Muscle of arm (tissue), 1 donor: ENCODE measurements at regions not wholly inside any gene's neighbourhood (a gene's known extent, or its start where the extent isn't known, plus 50 kb on each side); places are given as distances from the start of the nearest gene placed in this dataset.

Experiments
- DNase-seq: peaks from one replicate; pipeline ENCODE4 v3.0.0-alpha.2; 2013

DNA sequence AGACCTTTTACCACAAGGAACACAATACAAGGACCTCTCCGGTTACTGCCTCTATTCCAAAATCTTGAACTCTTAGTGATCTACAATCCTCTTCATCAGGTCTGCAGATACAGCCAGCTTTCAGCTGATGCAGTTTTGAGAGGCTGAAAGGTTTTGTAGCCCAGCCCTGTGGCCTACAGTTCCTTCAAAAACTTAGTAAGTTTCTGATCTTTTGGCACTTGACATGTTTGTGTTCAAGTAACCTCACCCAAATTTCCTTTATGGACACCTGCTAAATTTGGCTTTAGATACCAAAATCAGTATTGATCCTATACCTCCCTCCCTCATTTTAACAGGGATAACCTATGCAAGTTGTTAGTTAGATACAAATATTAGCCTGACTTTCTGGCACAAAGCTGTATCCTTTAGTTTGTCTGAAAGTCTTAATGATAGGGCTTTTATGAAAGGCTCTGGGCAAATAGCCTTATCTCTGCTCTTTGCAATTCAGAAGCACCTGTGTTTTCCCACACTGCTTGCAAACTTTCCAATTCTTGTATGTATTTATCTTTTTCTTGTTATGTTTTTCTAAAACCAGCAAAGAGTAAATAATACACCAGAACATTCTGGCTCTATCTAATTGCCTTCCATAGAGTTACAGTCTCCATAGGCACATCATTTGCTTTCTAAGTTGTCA, 650.5 kb upstream of the KLHL29 start:
- no peak for DNase-seq

GRCh38 chr2:22737144-22737543, 647.8 kb upstream of the KLHL29 start:
- no peak for DNase-seq

DNA sequence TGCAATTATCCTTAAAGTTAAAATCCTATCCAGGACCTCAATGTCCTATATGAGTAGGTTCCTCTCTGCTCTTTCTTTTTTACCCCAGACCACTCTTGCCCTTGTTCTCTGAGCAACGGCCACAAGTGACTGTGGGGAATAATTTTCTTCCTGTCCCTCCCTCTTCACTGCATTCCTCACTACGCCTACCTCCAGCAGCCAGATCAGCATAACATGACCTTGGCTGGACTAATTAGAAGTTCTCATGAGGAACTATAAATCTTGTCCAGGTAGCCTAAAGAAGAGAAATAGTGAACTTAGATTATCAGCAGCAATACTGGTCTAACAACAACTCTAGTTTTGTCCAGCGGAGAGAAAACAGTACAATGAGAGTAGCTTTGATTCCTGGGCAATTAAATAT, 643.8 kb upstream of the KLHL29 start:
- no peak for DNase-seq

- DNase-seq: no peak
These were observed 636.1 kb upstream of the KLHL29 start for GRCh38 chr2:22748909-22749308.

DNA sequence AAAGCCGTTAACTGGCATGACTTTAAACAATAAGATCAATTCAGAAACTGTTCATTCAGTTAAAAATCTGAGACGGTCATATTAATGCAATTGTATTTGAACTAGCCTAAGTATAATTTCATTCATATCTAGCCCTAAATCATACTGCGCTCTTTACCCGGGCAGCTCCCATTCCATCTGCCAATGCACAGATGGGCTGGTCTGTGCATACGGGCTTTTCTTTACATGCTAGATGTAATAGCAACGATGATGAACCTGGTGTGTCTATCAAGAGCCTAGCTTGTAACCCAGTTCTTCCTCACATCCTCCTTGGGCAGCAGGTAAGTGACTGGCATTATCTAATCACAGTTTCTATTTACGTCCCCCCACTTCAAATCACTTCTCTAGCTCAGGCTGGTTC, 631.5 kb upstream of the KLHL29 start:
- no peak for DNase-seq

DNA sequence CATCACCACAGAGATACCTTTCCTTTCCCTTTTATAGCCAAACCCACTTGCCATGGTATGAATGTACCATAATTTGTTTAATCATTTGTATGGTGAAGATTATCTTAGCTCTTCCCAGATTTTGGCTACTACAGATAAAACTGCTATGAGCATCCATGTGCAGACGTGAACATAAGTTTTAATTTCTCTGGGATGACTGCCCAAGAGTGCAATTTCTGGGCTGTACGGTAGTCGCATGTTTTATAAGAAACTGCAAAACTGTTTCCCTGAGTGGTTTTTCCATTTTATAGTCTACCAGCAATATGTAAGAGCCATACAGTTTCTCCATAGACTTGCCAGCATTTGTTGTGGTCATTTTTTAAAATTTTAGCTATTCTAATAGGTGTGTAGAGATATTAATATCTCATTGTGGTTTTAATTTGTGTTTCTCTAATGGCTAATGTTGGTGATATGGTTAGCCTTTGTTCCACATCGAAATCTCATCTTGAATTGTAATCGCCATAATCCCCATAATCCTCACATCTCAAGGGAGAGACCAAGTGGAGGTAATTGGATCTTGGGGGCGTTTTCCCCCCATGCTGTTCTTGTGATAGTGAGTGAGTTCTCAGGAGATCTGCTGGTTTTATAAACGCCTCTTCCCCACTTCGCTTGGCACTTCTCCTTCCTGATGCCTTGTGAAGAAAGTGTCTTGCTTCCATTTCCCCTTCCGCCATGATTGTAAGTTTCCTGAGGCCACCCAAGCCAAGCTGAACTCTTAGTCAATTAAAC, 628.5 kb upstream of the KLHL29 start:
- DNase-seq: no peak

GRCh38 chr2:22769497-22769896, 615.5 kb upstream of the KLHL29 start:
- no peak for DNase-seq

- no peak for DNase-seq
These were observed 600.4 kb upstream of the KLHL29 start for GRCh38 chr2:22784566-22784965.

DNA sequence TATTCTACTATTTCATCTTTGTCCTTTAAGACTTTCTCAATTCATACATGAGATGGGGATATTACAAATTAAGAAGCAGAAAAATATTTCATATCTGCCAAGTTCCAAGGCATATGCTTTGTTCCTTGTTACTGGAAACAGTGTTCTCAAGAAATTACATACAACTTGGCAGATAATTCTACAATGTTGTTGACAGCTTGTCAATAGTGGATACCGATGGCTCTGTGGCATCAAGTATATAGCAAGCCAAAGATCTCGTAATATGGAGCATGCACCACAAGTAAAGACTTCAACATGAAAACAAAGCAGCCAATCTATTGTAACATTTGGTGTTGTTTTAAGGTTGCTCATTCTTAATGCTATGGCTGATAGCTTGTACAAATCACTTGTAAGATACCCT, 598.2 kb upstream of the KLHL29 start:
- DNase-seq: no peak

- DNase-seq: no peak
These were observed 597.2 kb upstream of the KLHL29 start for GRCh38 chr2:22787745-22788144.

DNA sequence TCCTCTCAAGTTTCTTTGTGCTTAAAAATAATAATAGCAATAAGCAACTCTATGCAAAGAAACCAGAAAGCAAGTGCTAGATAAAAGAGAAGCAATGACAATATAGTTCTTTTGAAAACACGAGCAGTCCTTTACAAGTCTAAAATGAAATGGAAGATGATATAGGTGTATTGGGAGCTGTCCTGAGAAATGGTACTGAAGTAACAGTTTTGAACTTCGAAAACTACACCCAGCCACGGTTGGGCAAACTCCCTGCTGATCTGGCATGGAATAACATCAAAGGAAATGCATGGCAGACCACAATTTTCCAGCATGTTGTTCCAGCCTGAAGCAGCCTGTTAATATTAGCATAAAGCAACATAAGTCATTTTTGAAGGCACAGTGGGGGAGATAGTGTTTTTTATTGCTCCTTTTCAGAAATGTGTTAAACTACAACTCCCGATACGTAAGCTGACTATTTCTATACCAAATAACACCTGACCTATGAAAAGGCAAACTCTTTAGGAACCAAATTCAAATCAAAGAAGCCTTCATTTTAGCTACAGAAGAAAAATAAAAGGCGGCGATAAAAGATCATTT, 596.1 kb upstream of the KLHL29 start:
- no peak for DNase-seq

DNA sequence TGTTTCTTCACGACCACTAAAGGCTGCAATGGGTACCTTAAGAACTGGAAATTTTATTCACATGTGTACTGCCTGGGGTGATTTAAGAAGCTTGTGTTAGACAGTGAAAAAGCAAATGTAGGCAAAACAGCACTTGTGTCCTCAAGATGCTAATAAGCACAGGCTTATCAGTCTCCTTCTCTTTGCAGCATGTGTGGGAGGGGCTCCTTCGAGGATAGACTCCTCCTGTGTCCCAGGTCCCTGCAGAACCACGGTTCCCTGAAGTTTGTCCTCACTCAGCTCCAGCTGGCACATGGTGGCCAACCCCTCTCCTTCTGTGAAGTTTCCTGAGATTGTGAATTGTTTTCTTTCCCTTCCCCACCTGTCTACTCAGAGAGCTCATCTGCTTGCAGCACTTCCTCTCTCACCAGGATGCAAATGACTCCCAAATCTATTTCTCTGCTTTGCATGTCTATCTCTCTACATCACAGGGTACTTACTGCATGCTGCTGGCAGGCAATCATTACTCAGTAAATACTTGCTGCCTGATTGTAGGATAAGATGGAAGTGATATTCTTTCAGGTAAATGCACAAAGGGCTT, 589.6 kb upstream of the KLHL29 start:
- DNase-seq: no peak

GRCh38 chr2:22798386-22798785, 586.6 kb upstream of the KLHL29 start:
- no peak for DNase-seq

- no peak for DNase-seq
These were observed 584.6 kb upstream of the KLHL29 start for GRCh38 chr2:22800412-22800811.

DNA sequence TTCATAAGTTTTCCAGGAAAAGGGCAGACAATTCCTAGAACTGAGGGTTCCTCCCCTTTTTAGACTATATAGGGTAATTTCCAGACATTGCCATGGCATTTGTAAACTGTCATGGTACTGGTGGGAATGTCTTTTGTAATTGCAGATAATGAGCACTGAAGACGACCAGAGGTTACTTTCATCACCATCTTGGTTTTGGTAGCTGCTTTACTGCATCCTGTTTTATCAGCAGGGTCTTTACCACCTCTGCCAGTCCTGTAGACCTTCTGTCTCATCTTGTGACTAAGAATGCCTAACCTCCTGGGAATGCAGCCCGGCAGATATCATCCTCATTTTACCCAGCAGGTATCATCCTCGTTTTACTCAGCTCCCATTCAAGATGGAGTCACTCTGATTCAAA, 583.9 kb upstream of the KLHL29 start:
- no peak for DNase-seq

GRCh38 chr2:22801970-22802369, 583.0 kb upstream of the KLHL29 start:
- DNase-seq: no peak

DNA sequence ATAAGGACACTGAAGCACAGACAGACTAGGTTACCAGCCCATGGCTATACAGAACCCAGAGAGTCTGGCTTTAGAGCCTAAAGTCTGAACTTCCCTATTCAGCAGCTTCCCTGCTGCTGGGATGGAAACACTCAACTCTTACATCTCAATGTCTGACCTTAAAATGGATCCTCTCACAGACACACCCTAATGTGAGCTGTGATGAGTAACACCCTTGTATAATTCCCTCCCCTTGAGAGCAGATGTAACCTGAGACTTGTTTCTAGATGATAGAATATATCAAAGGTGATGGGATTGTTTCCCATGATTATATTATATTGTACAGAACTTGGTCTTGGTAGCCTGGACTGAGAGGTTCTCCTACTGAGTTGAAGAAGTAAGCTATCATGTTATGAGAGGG, 577.1 kb upstream of the KLHL29 start:
- no peak for DNase-seq

DNA sequence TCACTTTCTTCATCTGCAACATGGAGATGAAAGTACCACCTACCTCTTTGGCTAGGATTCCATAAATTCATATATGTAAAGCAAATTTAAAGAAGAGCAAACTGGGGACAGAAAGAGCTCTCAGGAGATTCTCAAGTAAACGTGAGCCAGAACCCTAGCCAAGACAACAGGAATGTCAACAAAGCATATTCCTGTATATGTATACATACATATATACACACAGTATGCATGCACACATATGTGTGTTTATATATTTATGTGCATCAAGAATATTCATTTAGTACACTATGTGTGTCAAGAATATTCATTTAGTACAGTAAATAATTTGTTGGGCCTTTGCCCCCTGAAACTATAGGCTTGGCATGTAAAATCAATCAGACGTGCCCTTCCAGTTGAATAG, 574.4 kb upstream of the KLHL29 start:
- no peak for DNase-seq

- DNase-seq: no peak
These were observed 572.8 kb upstream of the KLHL29 start for GRCh38 chr2:22812065-22812680.

GRCh38 chr2:22817197-22817596, 567.8 kb upstream of the KLHL29 start:
- DNase-seq: no peak

DNA sequence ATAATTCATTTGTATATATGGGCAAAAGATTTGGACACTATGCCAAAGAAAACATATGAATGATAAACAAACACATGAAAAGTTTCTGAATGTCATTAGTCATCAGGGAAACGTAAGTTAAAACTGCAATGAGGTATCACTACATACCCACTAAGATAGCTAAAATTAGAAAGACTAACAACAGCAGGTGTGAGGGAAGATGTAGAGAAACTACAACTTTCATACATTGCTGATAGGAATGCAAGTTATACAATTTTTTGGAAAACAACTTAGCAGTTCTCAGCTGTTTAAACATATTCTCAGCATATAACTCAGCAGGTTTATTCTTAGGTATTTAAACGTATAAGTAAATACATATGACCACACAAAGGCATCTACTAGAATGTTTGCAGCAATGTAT, 563.5 kb upstream of the KLHL29 start:
- no peak for DNase-seq

GRCh38 chr2:22822835-22823234, 562.1 kb upstream of the KLHL29 start:
- DNase-seq: no peak

GRCh38 chr2:22824618-22825017, 560.4 kb upstream of the KLHL29 start:
- no peak for DNase-seq
